IMR-90 (cell line): ENCODE measurements at regions not wholly inside any gene's neighbourhood (a gene's known extent, or its start where the extent isn't known, plus 50 kb on each side); places are given as distances from the start of the nearest gene placed in this dataset.
"Not testable (repeated sequence)": the region's sequence is repeated elsewhere in the genome, so short reads cannot be mapped to it uniquely, and the experiment has no call there.

Experiments used
- ATAC-seq: fragments of 200-7000 bp; cut with Tn5 transposase; 2 replicates; pipeline ENCODE4 v1.9.1; 2020; ENCODE audit warnings: low read depth, mild to moderate bottlenecking, moderate library complexity
- BruUV-seq: library from RNA; stranded (reverse); fragments of 400-500 nt; replicated peaks from 2 replicates; lab custom pipeline; 2021; lab: Mats Ljungman, UMichigan
- CTCF ChIA-PET: fragments of 300-600 bp; formaldehyde crosslinking; extraction: SDS; loops from one replicate; lab custom pipeline; 2021; ENCODE audit warnings: antibody characterized with exemption; lab: Yijun Ruan, JAX
- POLR2A ChIA-PET: fragments of 300-600 bp; sonication (Branson Sonifier 250); formaldehyde crosslinking; loops from one replicate; lab custom pipeline; 2022; ENCODE audit warnings: antibody characterized with exemption; ENCODE audit not compliant: unreplicated experiment; lab: Charles Lee
- DNase-seq: peaks from one replicate; pipeline ENCODE4 v3.0.0; 2013
- H2AFZ ChIP-seq: replicated peaks from 2 replicates; pipeline ENCODE3; 2013; ENCODE audit warnings: low read length, mild to moderate bottlenecking; ENCODE audit not compliant: poor library complexity
- H2AK5ac ChIP-seq: 2 replicates; pipeline ENCODE4 v1.6.1; 2013; ENCODE audit warnings: low read depth, low read length, inconsistent platforms
- H2AK9ac ChIP-seq: replicated peaks from 2 replicates; pipeline ENCODE3; 2013; ENCODE audit warnings: mild to moderate bottlenecking, low read depth, low read length, moderate library complexity; ENCODE audit not compliant: poor library complexity
- H2BK120ac ChIP-seq: 2 replicates; pipeline ENCODE4 v1.6.1; 2013; ENCODE audit warnings: low read depth, low read length, inconsistent platforms
- H2BK15ac ChIP-seq: 3 replicates; pipeline ENCODE4 v1.6.1; 2013; ENCODE audit warnings: low read depth, low read length, inconsistent platforms
- H2BK20ac ChIP-seq: 2 replicates; pipeline ENCODE4 v1.6.1; 2013; ENCODE audit warnings: low read depth, mild to moderate bottlenecking, inconsistent platforms, low read length, moderate library complexity
- H2BK5ac ChIP-seq: 2 replicates; pipeline ENCODE4 v1.6.1; 2013; ENCODE audit warnings: mild to moderate bottlenecking, low read depth, low read length, inconsistent platforms; ENCODE audit not compliant: poor library complexity, severe bottlenecking
- H3K14ac ChIP-seq: replicated peaks from 2 replicates; pipeline ENCODE4 v1.6.1; 2013; ENCODE audit warnings: low read depth, low read length, inconsistent platforms
- H3K18ac ChIP-seq: 2 replicates; pipeline ENCODE4 v1.6.1; 2013; ENCODE audit warnings: low read depth, low read length, control low read depth
- H3K23ac ChIP-seq: 2 replicates; pipeline ENCODE4 v1.6.1; 2013; ENCODE audit warnings: low read depth, low read length, inconsistent platforms
- H3K27ac ChIP-seq: 2 replicates; pipeline ENCODE4 v1.5.1; 2013; ENCODE audit warnings: mild to moderate bottlenecking, control low read depth, low read length; ENCODE audit not compliant: insufficient read depth
- H3K27me3 ChIP-seq: 2 replicates; pipeline ENCODE4 v1.6.1; 2013; ENCODE audit warnings: low read length; ENCODE audit not compliant: control insufficient read depth, insufficient read depth
- H3K36me3 ChIP-seq: 2 replicates; pipeline ENCODE4 v1.6.1; 2013; ENCODE audit warnings: low read length, mixed read lengths; ENCODE audit not compliant: control insufficient read depth, insufficient read depth
- H3K4ac ChIP-seq: 2 replicates; pipeline ENCODE4 v1.6.1; 2013; ENCODE audit warnings: low read depth, low read length, inconsistent platforms
- H3K4me1 ChIP-seq: 2 replicates; pipeline ENCODE4 v1.6.1; 2013; ENCODE audit warnings: low read length, mixed read lengths; ENCODE audit not compliant: control insufficient read depth, insufficient read depth
- H3K4me2 ChIP-seq: 2 replicates; pipeline ENCODE4 v1.6.1; 2013; ENCODE audit warnings: low read depth, mild to moderate bottlenecking, control low read depth, low read length, moderate library complexity
- H3K4me3 ChIP-seq: 2 replicates; pipeline ENCODE4 v1.5.1; 2013; ENCODE audit warnings: low read depth, mild to moderate bottlenecking, control low read depth, low read length, moderate library complexity; ENCODE audit not compliant: insufficient read depth
- H3K56ac ChIP-seq: 2 replicates; pipeline ENCODE4 v1.6.1; 2013; ENCODE audit warnings: low read length, inconsistent platforms; ENCODE audit not compliant: insufficient read depth; ENCODE audit errors: extremely low read depth
- H3K79me1 ChIP-seq, 2 experiments: 2 replicates each; pipeline ENCODE4 v1.6.1; 2013; ENCODE audit warnings: low read length in 2 of 2, inconsistent platforms in 1 of 2, low read depth in 1 of 2
- H3K9ac ChIP-seq: 2 replicates; pipeline ENCODE4 v1.6.1; 2013; ENCODE audit warnings: low read depth, low read length, control low read depth
- H3K9me1 ChIP-seq: 2 replicates; pipeline ENCODE4 v1.6.1; 2013; ENCODE audit warnings: low read length, inconsistent platforms; ENCODE audit not compliant: insufficient read depth
- H3K9me3 ChIP-seq: 2 replicates; pipeline ENCODE4 v1.6.1; 2013; ENCODE audit warnings: low read length; ENCODE audit not compliant: control insufficient read depth, insufficient read depth
- H4K20me1 ChIP-seq: 2 replicates; pipeline ENCODE4 v1.6.1; 2013; ENCODE audit warnings: low read length, inconsistent platforms; ENCODE audit not compliant: insufficient read depth
- H4K5ac ChIP-seq: 2 replicates; pipeline ENCODE4 v1.6.1; 2013; ENCODE audit warnings: mild to moderate bottlenecking, low read depth, low read length, control low read depth
- H4K8ac ChIP-seq, 2 experiments: 2 replicates each; pipeline ENCODE4 v1.6.1; 2013; ENCODE audit warnings: low read depth in 2 of 2, low read length in 2 of 2, control low read depth in 1 of 2, inconsistent platforms in 1 of 2
- H4K91ac ChIP-seq: 2 replicates; pipeline ENCODE4 v1.6.1; 2013; ENCODE audit warnings: low read depth, low read length, inconsistent platforms; ENCODE audit not compliant: insufficient read depth
- WGBS, 2 experiments: methylation state at CpG; one replicate each; pipeline versions ENCODE4 v1.1.5 to v1.1.7; 2013; ENCODE audit warnings: missing lambda C conversion rate in 2 of 2; ENCODE audit not compliant: insufficient read length in 1 of 2; ENCODE audit errors: extremely low coverage in 2 of 2; 5-methylcytosine and 5-hydroxymethylcytosine counted together
- dilution Hi-C: fragments of 300-500 bp; cut with HindIII; formaldehyde crosslinking; loops from one replicate; pipeline ENCODE4 v1.14.3; 2018; ENCODE audit warnings: low sequenced_read_pairs; ENCODE audit not compliant: unreplicated experiment
- in situ Hi-C: fragments of 300-500 bp; cut with MboI; formaldehyde crosslinking; loops from 3 replicates; pipeline ENCODE4 v1.14.3; 2019; ENCODE audit warnings: low sequenced_read_pairs, inconsistent platforms, mixed read lengths
- intact Hi-C: fragments of 100-400 bp; cut with micrococcal nuclease; formaldehyde crosslinking; loops from 2 replicates; pipeline ENCODE4 v1.10.0; 2022

DNA sequence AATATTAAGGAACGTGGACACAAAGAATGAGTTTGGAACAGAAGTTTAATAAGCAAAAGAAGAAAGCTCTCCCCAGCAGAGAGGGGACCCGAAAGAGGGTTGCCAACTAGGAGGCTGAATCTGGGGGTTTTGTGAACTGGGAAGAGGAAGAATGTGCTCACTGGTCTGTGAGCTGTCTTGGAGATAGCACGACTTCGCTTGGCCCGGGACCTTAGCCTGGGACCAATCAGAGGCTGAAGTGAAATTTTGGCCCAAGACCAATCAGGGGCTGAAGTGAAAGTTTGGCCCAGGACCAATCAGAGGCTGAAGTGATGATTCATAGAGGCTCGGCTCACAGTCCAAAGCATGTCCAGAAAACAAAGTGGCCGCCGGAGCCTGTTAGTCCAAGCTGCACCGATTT, 148.0 kb upstream of the ZNF337 start:
- H3K18ac ChIP-seq, dilution Hi-C loops, H2BK20ac ChIP-seq, H2BK15ac ChIP-seq, in situ Hi-C loops, H4K8ac ChIP-seq, H3K9ac ChIP-seq, H3K9me3 ChIP-seq, H3K14ac ChIP-seq, H2AK9ac ChIP-seq, H3K79me1 ChIP-seq, H2BK5ac ChIP-seq, H2AK5ac ChIP-seq, H3K27me3 ChIP-seq, intact Hi-C loops, H3K4me2 ChIP-seq, H3K23ac ChIP-seq, H3K56ac ChIP-seq, BruUV-seq, H3K4ac ChIP-seq, H3K36me3 ChIP-seq, H3K9me1 ChIP-seq, POLR2A ChIA-PET, DNase-seq, H4K91ac ChIP-seq, H2AFZ ChIP-seq, H3K4me3 ChIP-seq, H2BK120ac ChIP-seq, H4K20me1 ChIP-seq, CTCF ChIA-PET, H3K4me1 ChIP-seq, H4K5ac ChIP-seq, H3K27ac ChIP-seq: not testable (repeated sequence)
- ATAC-seq: peak; percentile 57
- no CpG with 5 or more reads among the region's 9 CpGs for WGBS, 2 experiments

DNA sequence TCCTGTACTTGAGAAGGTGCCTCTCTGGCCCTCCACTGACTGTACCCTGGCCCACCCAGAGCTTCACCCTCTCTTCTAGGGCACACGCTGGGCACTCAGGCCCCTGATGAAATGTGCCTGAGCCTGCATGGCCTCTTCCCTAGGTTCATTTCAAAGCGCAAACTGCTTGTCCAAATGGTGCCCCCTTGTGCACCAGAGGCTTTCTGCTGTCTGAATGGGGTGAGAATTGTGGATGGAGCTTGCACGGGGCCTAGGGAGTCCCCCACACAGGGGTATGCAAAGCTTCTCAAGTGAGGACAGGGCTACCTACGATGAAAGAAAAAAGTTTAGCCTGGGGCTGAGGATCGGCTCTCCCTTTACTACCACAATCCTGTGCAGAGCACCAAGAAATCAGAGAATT, 116.9 kb upstream of the ZNF337 start:
- in situ Hi-C loops, H3K36me3 ChIP-seq, H2AK9ac ChIP-seq, H2BK20ac ChIP-seq, POLR2A ChIA-PET, H3K56ac ChIP-seq, BruUV-seq, H3K14ac ChIP-seq, H2BK15ac ChIP-seq, H3K4me1 ChIP-seq, H3K9ac ChIP-seq, H3K79me1 ChIP-seq, H3K27ac ChIP-seq, H3K9me1 ChIP-seq, H4K8ac ChIP-seq, DNase-seq, ATAC-seq, H2BK5ac ChIP-seq, H2AK5ac ChIP-seq, H3K4me3 ChIP-seq, H3K18ac ChIP-seq, CTCF ChIA-PET, H3K27me3 ChIP-seq, H3K23ac ChIP-seq, intact Hi-C loops, H3K4me2 ChIP-seq, H4K91ac ChIP-seq, H3K4ac ChIP-seq, H2BK120ac ChIP-seq, H4K5ac ChIP-seq, H4K20me1 ChIP-seq, H3K9me3 ChIP-seq, dilution Hi-C loops, H2AFZ ChIP-seq: not testable (repeated sequence)
- WGBS, 2 experiments: no CpG with 5 or more reads among the region's 5 CpGs
